PFSK-1 (cell line): ENCODE measurements at regions not wholly inside any gene's neighbourhood (a gene's known extent, or its start where the extent isn't known, plus 50 kb on each side); places are given as distances from the start of the nearest gene placed in this dataset.

Experiments
- FOXP2 ChIP-seq: optimal IDR thresholded peaks from 2 replicates; pipeline ENCODE3; 2011; ENCODE audit warnings: borderline replicate concordance, control low read depth, inconsistent platforms; ENCODE audit not compliant: insufficient read depth; ENCODE audit errors: extremely low read length, extremely low read depth
- POLR2AphosphoS5 ChIP-seq: IDR thresholded peaks from 2 replicates; pipeline ENCODE4 v1.6.1; 2012; ENCODE audit warnings: low read depth, mild to moderate bottlenecking, control low read depth, low read length, moderate library complexity
- SIN3A ChIP-seq: IDR thresholded peaks from 2 replicates; pipeline ENCODE4 v1.6.1; 2012; ENCODE audit warnings: mild to moderate bottlenecking, low read length, moderate library complexity, borderline replicate concordance; ENCODE audit not compliant: insufficient read depth
- TAF1 ChIP-seq: IDR thresholded peaks from 2 replicates; pipeline ENCODE4 v1.6.1; 2012; ENCODE audit warnings: low read length, control low read depth, borderline replicate concordance; ENCODE audit not compliant: insufficient read depth
- TF ChIP-seq, protein P1 (sequence below), 2 experiments: IDR thresholded peaks; 2 replicates each; pipeline versions ENCODE4 v1.6.1 to v1.8.0; 2011 to 2012; ENCODE audit warnings: low read depth in 2 of 2, low read length in 2 of 2, control low read depth in 1 of 2, inconsistent platforms in 1 of 2, mild to moderate bottlenecking in 1 of 2, moderate library complexity in 1 of 2; ENCODE audit not compliant: insufficient read depth in 1 of 2

DNA sequence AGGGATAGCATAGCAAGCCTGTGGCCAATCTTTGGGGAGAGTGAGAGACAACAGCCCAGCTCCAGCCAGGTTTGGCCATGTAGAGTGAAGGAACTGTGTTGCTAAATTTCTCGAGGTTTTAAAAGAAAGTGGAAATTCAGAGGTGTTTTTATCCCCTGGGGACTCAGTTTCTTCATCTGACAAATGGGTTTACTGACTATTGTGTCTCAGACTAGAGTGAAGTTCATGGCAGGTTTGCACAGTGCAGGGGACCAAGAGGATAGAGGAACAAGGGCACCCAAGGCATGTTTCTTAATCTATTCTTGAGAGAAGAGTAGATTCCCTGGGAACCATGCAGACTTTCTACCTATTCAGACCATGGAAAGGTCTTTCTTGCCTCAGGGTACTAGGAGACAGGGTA lies 555.8 kb upstream of the C16orf82 start:
- no peak for TF ChIP-seq SIN3A
- no peak for TF ChIP-seq POLR2AphosphoS5
- TF ChIP-seq, protein P1, sequence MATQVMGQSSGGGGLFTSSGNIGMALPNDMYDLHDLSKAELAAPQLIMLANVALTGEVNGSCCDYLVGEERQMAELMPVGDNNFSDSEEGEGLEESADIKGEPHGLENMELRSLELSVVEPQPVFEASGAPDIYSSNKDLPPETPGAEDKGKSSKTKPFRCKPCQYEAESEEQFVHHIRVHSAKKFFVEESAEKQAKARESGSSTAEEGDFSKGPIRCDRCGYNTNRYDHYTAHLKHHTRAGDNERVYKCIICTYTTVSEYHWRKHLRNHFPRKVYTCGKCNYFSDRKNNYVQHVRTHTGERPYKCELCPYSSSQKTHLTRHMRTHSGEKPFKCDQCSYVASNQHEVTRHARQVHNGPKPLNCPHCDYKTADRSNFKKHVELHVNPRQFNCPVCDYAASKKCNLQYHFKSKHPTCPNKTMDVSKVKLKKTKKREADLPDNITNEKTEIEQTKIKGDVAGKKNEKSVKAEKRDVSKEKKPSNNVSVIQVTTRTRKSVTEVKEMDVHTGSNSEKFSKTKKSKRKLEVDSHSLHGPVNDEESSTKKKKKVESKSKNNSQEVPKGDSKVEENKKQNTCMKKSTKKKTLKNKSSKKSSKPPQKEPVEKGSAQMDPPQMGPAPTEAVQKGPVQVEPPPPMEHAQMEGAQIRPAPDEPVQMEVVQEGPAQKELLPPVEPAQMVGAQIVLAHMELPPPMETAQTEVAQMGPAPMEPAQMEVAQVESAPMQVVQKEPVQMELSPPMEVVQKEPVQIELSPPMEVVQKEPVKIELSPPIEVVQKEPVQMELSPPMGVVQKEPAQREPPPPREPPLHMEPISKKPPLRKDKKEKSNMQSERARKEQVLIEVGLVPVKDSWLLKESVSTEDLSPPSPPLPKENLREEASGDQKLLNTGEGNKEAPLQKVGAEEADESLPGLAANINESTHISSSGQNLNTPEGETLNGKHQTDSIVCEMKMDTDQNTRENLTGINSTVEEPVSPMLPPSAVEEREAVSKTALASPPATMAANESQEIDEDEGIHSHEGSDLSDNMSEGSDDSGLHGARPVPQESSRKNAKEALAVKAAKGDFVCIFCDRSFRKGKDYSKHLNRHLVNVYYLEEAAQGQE (IDR thresholded peaks at IDR 0.05; ENCODE audit: insufficient read depth in 1 of 2, low read depth in 2 of 2, low read length in 2 of 2) = no peak
- TF ChIP-seq FOXP2 = no peak
- TF ChIP-seq TAF1 = no peak

DNA sequence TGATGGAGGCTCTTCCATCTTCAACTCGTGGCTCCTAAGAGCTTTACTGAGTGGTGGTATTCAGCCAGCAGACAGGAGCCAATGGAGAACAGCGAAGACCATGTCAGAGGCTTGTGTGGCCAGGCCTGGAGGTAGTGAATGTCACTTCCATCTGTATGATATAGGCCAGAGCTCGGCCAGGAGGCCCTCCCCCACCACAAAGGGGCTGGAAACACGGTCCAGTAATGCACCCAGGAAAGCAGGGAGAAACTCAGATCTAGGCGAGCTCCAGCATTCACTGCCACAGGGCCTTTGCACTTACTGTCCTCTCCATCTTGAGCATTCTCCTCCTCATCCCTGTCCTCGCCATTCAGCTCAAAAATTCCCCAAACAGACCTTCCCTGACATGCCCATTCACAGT lies 555.3 kb upstream of the C16orf82 start:
- TF ChIP-seq, protein P1 (IDR thresholded peaks at IDR 0.05; ENCODE audit: insufficient read depth in 1 of 2, low read depth in 2 of 2, low read length in 2 of 2) = no peak
- TF ChIP-seq TAF1 = no peak
- TF ChIP-seq POLR2AphosphoS5 = no peak
- TF ChIP-seq FOXP2 = no peak
- TF ChIP-seq SIN3A = no peak

DNA sequence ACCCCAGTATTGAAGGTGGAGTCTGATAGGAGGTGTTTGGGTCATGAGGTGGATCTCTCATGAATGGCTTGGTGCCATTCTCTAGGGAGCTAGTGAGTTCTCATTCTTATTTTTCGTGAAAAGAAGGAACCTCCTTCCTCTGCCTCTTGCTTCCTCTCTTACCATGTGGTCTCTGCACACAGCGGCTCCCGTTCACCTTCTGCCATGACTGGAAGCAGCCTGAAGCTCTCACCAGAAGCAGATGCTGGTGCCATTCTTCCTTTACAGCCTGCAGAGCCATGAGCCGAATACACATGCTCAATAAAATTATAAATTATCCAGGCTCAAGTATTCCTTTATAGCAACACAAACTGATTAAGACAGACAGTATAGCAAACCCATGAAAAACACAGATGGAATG lies 545.1 kb upstream of the C16orf82 start:
- TF ChIP-seq FOXP2 (no peak), POLR2AphosphoS5 (no peak), TAF1 (no peak), SIN3A (no peak)
- TF ChIP-seq, protein P1 (IDR thresholded peaks at IDR 0.05; ENCODE audit: insufficient read depth in 1 of 2, low read depth in 2 of 2, low read length in 2 of 2) = no peak

DNA sequence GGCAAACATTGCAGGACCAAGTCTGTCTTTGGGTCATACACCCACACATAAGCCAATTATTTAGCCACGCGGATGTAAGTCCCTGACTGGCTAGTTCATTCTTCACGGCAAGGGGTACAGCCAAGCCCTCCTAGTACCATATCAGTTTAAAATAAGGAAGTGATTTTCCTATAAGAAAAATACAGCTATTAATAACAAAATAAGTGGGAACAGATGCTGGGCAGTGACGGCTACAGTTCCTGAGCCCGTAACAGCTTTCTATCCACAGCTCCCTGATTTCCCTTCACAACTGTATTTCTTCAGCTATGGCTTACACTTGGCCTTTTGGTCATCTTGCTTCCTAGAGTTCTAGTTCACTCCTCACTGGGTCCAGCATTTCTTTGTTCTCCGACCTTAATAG lies 542.4 kb upstream of the C16orf82 start:
- no peak for TF ChIP-seq TAF1
- no peak for TF ChIP-seq POLR2AphosphoS5
- no peak for TF ChIP-seq SIN3A
- TF ChIP-seq, protein P1 (IDR thresholded peaks at IDR 0.05; ENCODE audit: insufficient read depth in 1 of 2, low read depth in 2 of 2, low read length in 2 of 2) = no peak
- TF ChIP-seq FOXP2 = no peak

DNA sequence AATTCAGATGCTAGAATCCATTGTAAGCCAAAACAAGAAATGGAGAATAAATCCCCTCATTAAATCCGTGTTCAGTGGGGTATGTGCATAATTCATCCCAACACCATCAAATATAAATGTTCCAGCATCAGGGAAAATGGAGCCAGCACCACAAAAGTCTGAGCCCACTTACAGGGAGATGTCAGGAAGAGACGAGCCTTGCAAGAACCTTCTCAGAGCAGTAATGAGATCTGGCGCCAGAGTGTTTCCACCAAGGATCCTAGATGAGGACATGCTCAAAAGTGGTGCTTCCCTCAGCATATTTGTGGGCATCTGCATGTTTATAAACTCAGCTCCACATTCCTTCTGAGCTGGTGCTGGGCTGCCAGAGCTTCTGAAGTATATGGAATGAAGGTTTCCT lies 541.9 kb upstream of the C16orf82 start:
- TF ChIP-seq SIN3A = no peak
- TF ChIP-seq POLR2AphosphoS5 = no peak
